K562 (cell line): ENCODE measurements at regions not wholly inside any gene's neighbourhood (a gene's known extent, or its start where the extent isn't known, plus 50 kb on each side); places are given as distances from the start of the nearest gene placed in this dataset.

Source experiments
- ATF7 ChIP-seq: fragments of 450-650 bp; IDR thresholded peaks from 2 replicates; pipeline ENCODE4 v1.7.1; 2014; ENCODE audit warnings: mild to moderate bottlenecking, moderate library complexity
- CBFA2T3 ChIP-seq: fragments of 450-650 bp; IDR thresholded peaks from 2 replicates; pipeline ENCODE4 v1.6.1; 2017
- CREB3L1 ChIP-seq: fragments of 450-650 bp; IDR thresholded peaks from 2 replicates; pipeline ENCODE4 v1.6.1; 2014; ENCODE audit warnings: low read depth, mild to moderate bottlenecking, moderate library complexity, borderline replicate concordance
- ERF ChIP-seq: fragments of 450-650 bp; formaldehyde crosslinking; IDR thresholded peaks from 2 replicates; pipeline ENCODE4 v1.4.0; 2020; ENCODE audit warnings: mild to moderate bottlenecking, mixed read lengths
- FOXA3 ChIP-seq, 2 experiments: fragments of 450-650 bp in 1 of 2; sonication (generic) in 1 of 2; formaldehyde crosslinking; IDR thresholded peaks in 1 of 2; conservative IDR thresholded peaks in 1 of 2; 2 replicates each; pipeline versions ENCODE4 v1.4.0 to v1.8.0; 2020 to 2022; ENCODE audit warnings: mild to moderate bottlenecking in 2 of 2, missing genetic modification reagents in 1 of 2
- HES1 ChIP-seq: fragments of 450-650 bp; IDR thresholded peaks from 2 replicates; pipeline ENCODE4 v1.6.1; 2016; ENCODE audit warnings: low read depth, mild to moderate bottlenecking, moderate library complexity
- HIVEP1 ChIP-seq: fragments of 250-450 bp; sonication (Bioruptor Pico); IDR thresholded peaks from 2 replicates; pipeline ENCODE4 v1.4.0; 2020; ENCODE audit warnings: mild to moderate bottlenecking
- HNRNPUL1 ChIP-seq: fragments of 200-400 bp; formaldehyde crosslinking; IDR thresholded peaks from 2 replicates; pipeline ENCODE4 v1.6.1; 2017; ENCODE audit warnings: low read length
- MBD2 ChIP-seq: sonication (generic); IDR thresholded peaks from 2 replicates; pipeline ENCODE4 v1.6.1; 2016; ENCODE audit warnings: low read depth, borderline replicate concordance
- NCOA6 ChIP-seq: fragments of 450-650 bp; IDR thresholded peaks from 2 replicates; pipeline ENCODE4 v1.6.1; 2017; ENCODE audit warnings: mild to moderate bottlenecking
- NEUROD1 ChIP-seq: fragments of 150-350 bp; IDR thresholded peaks from 2 replicates; pipeline ENCODE4 v1.6.1; 2014; ENCODE audit warnings: borderline replicate concordance, low read length, low read depth; ENCODE audit not compliant: partially characterized antibody
- PATZ1 ChIP-seq: fragments of 250-450 bp; sonication (Bioruptor Pico); IDR thresholded peaks from 2 replicates; pipeline ENCODE4 v1.5.0; 2020; ENCODE audit warnings: mild to moderate bottlenecking, borderline replicate concordance
- PBX2 ChIP-seq, 2 experiments: IDR thresholded peaks in 1 of 2; conservative IDR thresholded peaks in 1 of 2; 2 replicates each; pipeline ENCODE4 v1.6.1; 2016; ENCODE audit warnings: low read depth in 2 of 2, mild to moderate bottlenecking in 1 of 2, missing compliant biosample characterization in 1 of 2, missing genetic modification characterization in 1 of 2, moderate library complexity in 1 of 2
- TBL1XR1 ChIP-seq, 2 experiments: IDR thresholded peaks; 2 replicates each; pipeline ENCODE4 v1.6.1; 2012; ENCODE audit warnings: improper control_type of control experiment in 2 of 2, low read length in 2 of 2, mild to moderate bottlenecking in 1 of 2
- USF1 ChIP-seq: sonication (generic); formaldehyde crosslinking; IDR thresholded peaks from 2 replicates; pipeline ENCODE4 v1.9.0; 2022; ENCODE audit warnings: mild to moderate bottlenecking, missing genetic modification reagents
- ZBTB17 ChIP-seq: fragments of 450-650 bp; formaldehyde crosslinking; IDR thresholded peaks from 2 replicates; pipeline ENCODE4 v1.4.0; 2020; ENCODE audit warnings: mild to moderate bottlenecking
- ZNF124 ChIP-seq: sonication (generic); formaldehyde crosslinking; IDR thresholded peaks from 2 replicates; pipeline ENCODE4 v1.8.1; 2022; ENCODE audit warnings: missing genetic modification reagents
- ZNF146 ChIP-seq: IDR thresholded peaks from one replicate; pipeline ENCODE4 v1.6.1; 2018; ENCODE audit warnings: missing compliant biosample characterization; ENCODE audit not compliant: unreplicated experiment
- ZNF184 ChIP-seq: sonication (generic); formaldehyde crosslinking; IDR thresholded peaks from 2 replicates; pipeline ENCODE4 v1.5.0; 2020; ENCODE audit warnings: missing genetic modification reagents
- ZNF347 ChIP-seq: fragments of 450-650 bp; formaldehyde crosslinking; IDR thresholded peaks from 2 replicates; pipeline ENCODE4 v1.4.0; 2020; ENCODE audit warnings: low read depth, mild to moderate bottlenecking, moderate library complexity

GRCh38 chr13:44141725-44142539 is 231.7 kb upstream of the SERP2 start (continued):
- no peak for TF ChIP-seq CREB3L1
- no peak for TF ChIP-seq ZNF146 (CRISPR knock-in tag)
- TF ChIP-seq HNRNPUL1, result no peak
- TF ChIP-seq CBFA2T3, result no peak
- TF ChIP-seq ZNF124 (CRISPR knock-in tag), result no peak
- no peak; the same call in 1 of the 2 replicates for TF ChIP-seq ATF7
- TF ChIP-seq USF1 (CRISPR knock-in tag), result no peak
- no peak for TF ChIP-seq HIVEP1 (CRISPR knock-in tag)
- no peak for TF ChIP-seq NEUROD1
- TF ChIP-seq ZBTB17 (CRISPR knock-in tag), result no peak
- peak; percentile 87 for TF ChIP-seq PBX2 (CRISPR knock-in tag; IDR thresholded peaks at IDR 0.05; ENCODE audit: low read depth)
- TF ChIP-seq PBX2 (tag; conservative IDR thresholded peaks at IDR 0.05; ENCODE audit: low read depth), result peak; percentile 89
- peak; percentile 66 for TF ChIP-seq NCOA6
- TF ChIP-seq PATZ1, result no peak
- TF ChIP-seq ZNF184 (CRISPR knock-in tag), result no peak
- no peak for TF ChIP-seq ERF (CRISPR knock-in tag)
- no peak for TF ChIP-seq TBL1XR1 (IDR thresholded peaks at IDR 0.05; ENCODE audit: low read length in 2 of 2)
- no peak for TF ChIP-seq HES1
- no peak for TF ChIP-seq FOXA3 (CRISPR knock-in tag; conservative IDR thresholded peaks at IDR 0.05 in 1 of 2, IDR thresholded peaks at IDR 0.05 in 1 of 2)
- peak; percentile 40; the same call in 1 of the 2 replicates for TF ChIP-seq MBD2
- TF ChIP-seq ZNF347 (CRISPR knock-in tag), result no peak
